ENCODE measurements at regions not wholly inside any gene's neighbourhood (a gene's known extent, or its start where the extent isn't known, plus 50 kb on each side); places are given as distances from the start of the nearest gene placed in this dataset.

DNA sequence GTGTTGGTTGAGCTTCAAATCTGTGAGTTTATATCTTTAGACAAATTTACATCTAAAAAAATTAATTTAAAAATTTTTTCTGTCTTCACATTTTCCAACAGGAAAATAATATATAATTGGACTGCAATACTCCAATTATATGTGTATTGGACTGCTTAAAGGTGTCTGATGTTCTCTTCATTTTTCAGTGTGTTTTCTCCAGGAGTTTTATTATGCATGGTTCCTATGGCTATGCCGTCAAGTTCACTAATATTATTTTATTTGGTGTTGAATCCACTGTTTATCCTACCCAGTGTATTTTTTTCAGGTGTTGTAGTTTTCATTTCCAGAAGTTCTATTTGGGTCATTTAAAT, 62.1 kb upstream of the CTLA4 start:
- intact Hi-C loops (cut with DNase I) = no loop called here

DNA sequence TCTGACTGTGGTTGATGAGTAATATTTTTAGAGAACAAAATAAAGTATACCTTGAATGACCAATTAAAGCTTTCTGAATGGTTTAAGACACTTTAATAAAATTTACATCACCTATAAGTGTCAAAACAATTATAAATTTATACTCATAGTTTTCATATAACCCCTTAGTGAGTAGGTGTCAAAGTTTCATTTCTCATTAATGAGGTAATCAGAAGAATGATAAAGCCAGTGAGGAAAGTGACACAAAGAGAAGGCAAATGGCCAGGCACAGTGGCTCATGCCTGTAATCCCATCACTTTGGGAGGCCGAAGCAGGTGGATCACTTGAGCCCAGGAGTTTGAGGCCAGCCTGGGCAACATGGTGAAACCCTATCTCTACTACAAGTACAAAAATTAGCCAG, 60.8 kb upstream of the CTLA4 start:
- H3K27me3 ChIP-seq (ENCODE audit: insufficient read depth in 3 of 3, low read length in 2 of 3) = no peaks in the 10 kb centered on the region
- H3K4me3 ChIP-seq = no peak overlapping the region
- no peaks in the 10 kb centered on the region for H3K36me3 ChIP-seq (ENCODE audit: insufficient read depth in 1 of 2, low read depth in 1 of 2)
- TF ChIP-seq, protein P1, sequence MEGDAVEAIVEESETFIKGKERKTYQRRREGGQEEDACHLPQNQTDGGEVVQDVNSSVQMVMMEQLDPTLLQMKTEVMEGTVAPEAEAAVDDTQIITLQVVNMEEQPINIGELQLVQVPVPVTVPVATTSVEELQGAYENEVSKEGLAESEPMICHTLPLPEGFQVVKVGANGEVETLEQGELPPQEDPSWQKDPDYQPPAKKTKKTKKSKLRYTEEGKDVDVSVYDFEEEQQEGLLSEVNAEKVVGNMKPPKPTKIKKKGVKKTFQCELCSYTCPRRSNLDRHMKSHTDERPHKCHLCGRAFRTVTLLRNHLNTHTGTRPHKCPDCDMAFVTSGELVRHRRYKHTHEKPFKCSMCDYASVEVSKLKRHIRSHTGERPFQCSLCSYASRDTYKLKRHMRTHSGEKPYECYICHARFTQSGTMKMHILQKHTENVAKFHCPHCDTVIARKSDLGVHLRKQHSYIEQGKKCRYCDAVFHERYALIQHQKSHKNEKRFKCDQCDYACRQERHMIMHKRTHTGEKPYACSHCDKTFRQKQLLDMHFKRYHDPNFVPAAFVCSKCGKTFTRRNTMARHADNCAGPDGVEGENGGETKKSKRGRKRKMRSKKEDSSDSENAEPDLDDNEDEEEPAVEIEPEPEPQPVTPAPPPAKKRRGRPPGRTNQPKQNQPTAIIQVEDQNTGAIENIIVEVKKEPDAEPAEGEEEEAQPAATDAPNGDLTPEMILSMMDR (IDR thresholded peaks at IDR 0.05) = no peak
- no peak overlapping the region for H3K27ac ChIP-seq
- 49 to 100% (median 63%) methylated on average over 1 of the region's 1 CpG for WGBS, 3 donors
- no peak for DNase-seq
- H3K9me3 ChIP-seq = peaks cover 16% of the 10 kb centered on the region
- no peak for ATAC-seq
- peaks cover 8% of the 10 kb centered on the region for H3K4me1 ChIP-seq
- intact Hi-C loops (cut with DNase I) = loop anchor here in 1 of 2 donors (2.0 kb wide), 1 partner anchor 64 kb away; no protein-coding TSS in a partner anchor

More for the DNA sequence above, 62.1 kb upstream of the CTLA4 start:
- no peak overlapping the region for H3K4me3 ChIP-seq
- ATAC-seq (no peak), DNase-seq (no peak)
- TF ChIP-seq, protein P1 (IDR thresholded peaks at IDR 0.05) = no peak
- no peaks in the 10 kb centered on the region for H3K36me3 ChIP-seq (ENCODE audit: insufficient read depth in 1 of 2, low read depth in 1 of 2)
- no peaks in the 10 kb centered on the region for H3K27me3 ChIP-seq (ENCODE audit: insufficient read depth in 3 of 3, low read length in 2 of 3)
- H3K27ac ChIP-seq = no peak overlapping the region
- peaks cover 16% of the 10 kb centered on the region for H3K9me3 ChIP-seq
- WGBS, 3 donors = 96 to 100% (median 97%) methylated on average over 1 of the region's 1 CpG
- peaks cover 8% of the 10 kb centered on the region for H3K4me1 ChIP-seq

DNA sequence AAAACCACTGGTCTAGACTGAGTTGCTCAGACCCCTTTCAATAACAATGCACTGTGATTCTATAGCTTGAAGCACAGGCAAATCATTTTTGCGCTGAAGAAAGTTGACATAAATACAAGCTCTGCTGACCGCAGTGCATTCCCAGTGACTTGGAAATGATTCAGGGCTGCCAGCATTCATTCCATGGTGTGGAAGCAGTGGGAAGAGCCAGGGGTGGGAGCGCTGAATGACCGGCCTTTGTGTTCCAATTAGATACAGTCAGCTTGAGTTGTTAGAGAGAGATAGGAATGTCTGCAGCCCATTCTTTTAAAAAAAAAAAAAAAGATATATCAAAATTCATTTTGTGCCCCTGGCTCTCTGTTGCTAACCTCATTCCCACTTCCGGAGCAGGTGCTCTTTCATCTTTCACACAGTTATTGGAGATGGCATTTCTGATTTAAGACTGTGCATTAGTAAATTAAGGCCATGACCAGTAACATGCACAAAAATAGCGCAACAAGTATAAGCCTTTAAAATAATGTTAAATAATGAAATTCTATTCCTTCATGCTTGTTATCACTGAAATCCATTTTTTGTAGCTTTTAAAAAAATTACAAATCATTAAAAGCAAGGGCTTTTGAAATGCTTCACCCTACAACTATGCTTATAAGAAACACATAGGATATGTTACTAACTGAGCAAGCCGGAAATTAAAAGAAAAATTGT, 59.4 kb upstream of the CTLA4 start:
- 25 to 35% (median 34%) methylated on average over 7 of the region's 7 CpGs for WGBS, 3 donors
- peak overlapping the region; percentile 54 for H3K27ac ChIP-seq

DNA sequence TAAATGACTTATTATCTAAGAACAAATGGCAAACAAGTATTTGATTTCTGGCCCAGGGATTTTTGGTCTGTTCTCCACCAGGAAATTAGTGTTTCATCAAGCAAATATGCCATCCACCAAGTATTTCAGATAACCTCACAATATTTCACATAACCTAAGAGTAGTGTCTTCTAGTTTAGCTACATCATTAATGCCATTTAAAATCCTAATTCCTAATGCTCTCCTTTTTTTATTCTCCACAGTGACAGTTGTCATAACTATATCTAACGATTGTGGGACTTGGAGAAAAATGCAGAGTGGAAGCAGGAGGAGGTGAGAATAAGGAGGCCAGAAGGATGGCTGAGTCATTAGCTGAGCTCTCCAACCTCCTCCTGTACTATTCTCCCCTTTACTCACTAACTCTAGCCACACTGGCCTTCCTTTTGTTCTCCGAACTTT, 58.5 kb upstream of the CTLA4 start:
- peaks cover 8% of the 10 kb centered on the region for H3K4me1 ChIP-seq
- H3K36me3 ChIP-seq (ENCODE audit: insufficient read depth in 1 of 2, low read depth in 1 of 2) = no peaks in the 10 kb centered on the region
- 77 to 84% (median 79%) methylated on average over 2 of the region's 2 CpGs for WGBS, 3 donors
- intact Hi-C loops (cut with DNase I) = no loop called here
- ATAC-seq (peak in 1 of 4 donors; percentile 27), DNase-seq (no peak)
- peaks cover 16% of the 10 kb centered on the region for H3K9me3 ChIP-seq
- no peaks in the 10 kb centered on the region for H3K27me3 ChIP-seq (ENCODE audit: insufficient read depth in 3 of 3, low read length in 2 of 3)
- TF ChIP-seq, protein P1 (IDR thresholded peaks at IDR 0.05) = no peak
- H3K4me3 ChIP-seq = no peak overlapping the region
- H3K27ac ChIP-seq = peak overlapping the region; percentile 54

More for the DNA sequence above, 59.4 kb upstream of the CTLA4 start:
- no peak for DNase-seq
- H3K36me3 ChIP-seq (ENCODE audit: insufficient read depth in 1 of 2, low read depth in 1 of 2) = no peaks in the 10 kb centered on the region
- intact Hi-C loops (cut with DNase I) = no loop called here
- TF ChIP-seq, protein P1 (IDR thresholded peaks at IDR 0.05) = no peak
- peaks cover 8% of the 10 kb centered on the region for H3K4me1 ChIP-seq
- H3K27me3 ChIP-seq (ENCODE audit: insufficient read depth in 3 of 3, low read length in 2 of 3) = no peaks in the 10 kb centered on the region
- H3K4me3 ChIP-seq = no peak overlapping the region
- peaks cover 16% of the 10 kb centered on the region for H3K9me3 ChIP-seq
- ATAC-seq = peak; percentile 57 to 88 (median 66)

All from psoas muscle (tissue), 7 donors.